Prostate gland (tissue), 2 donors: ENCODE measurements at regions not wholly inside any gene's neighbourhood (a gene's known extent, or its start where the extent isn't known, plus 50 kb on each side); places are given as distances from the start of the nearest gene placed in this dataset.

Experiments
- DNase-seq: peaks from one replicate; pipeline ENCODE4 v3.0.0-alpha.2; 2019; ENCODE audit warnings: low spot score
- H3K27ac ChIP-seq, 2 donors: fragments of 200-600 bp; sonication (generic); 2 replicates each; pipeline ENCODE4 v1.5.1; 2017 to 2019
- H3K27me3 ChIP-seq: fragments of 200-600 bp; sonication (generic); replicated peaks from 2 replicates; pipeline ENCODE4 v1.5.1; 2019; ENCODE audit not compliant: insufficient read depth
- H3K36me3 ChIP-seq, 2 donors: fragments of 200-600 bp; sonication (generic); 1 replicate in 1 of 2; 2 replicates in 1 of 2; pipeline versions ENCODE4 v1.5.1 to v1.8.1; 2017 to 2019
- H3K4me1 ChIP-seq: fragments of 200-600 bp; sonication (generic); replicated peaks from 2 replicates; pipeline ENCODE4 v1.5.1; 2019
- H3K4me3 ChIP-seq, 2 donors: fragments of 200-600 bp; sonication (generic); 2 replicates each; pipeline ENCODE4 v1.5.1; 2017 to 2019
- H3K9me3 ChIP-seq: fragments of 200-600 bp; sonication (generic); 2 replicates; pipeline ENCODE4 v1.5.1; 2017
- POLR2A ChIP-seq: fragments of 450-650 bp; IDR thresholded peaks from one replicate; pipeline ENCODE4 v1.6.1; 2016; ENCODE audit warnings: antibody characterized with exemption, mild to moderate bottlenecking
- POLR2AphosphoS5 ChIP-seq: sonication (generic); formaldehyde crosslinking; IDR thresholded peaks from one replicate; pipeline ENCODE4 v1.6.1; 2017; ENCODE audit warnings: antibody characterized with exemption
- WGBS: methylation state at CpG from one replicate; pipeline ENCODE4 v1.1.5; 2018; 5-methylcytosine and 5-hydroxymethylcytosine counted together
- intact Hi-C: fragments of 100-400 bp; cut with DNase I; formaldehyde crosslinking; loops from one replicate; pipeline ENCODE4 v1.14.2; 2022
- TF ChIP-seq, protein P1 (sequence below), 4 experiments: fragments of 200-600 bp in 2 of 4; fragments of 450-650 bp in 2 of 4; sonication (generic) in 2 of 4; IDR thresholded peaks; 1 replicate in 3 of 4; 2 replicates in 1 of 4; pipeline ENCODE4 v1.5.1; 2016 to 2019; ENCODE audit warnings: antibody characterized with exemption in 4 of 4, mild to moderate bottlenecking in 2 of 4, moderate library complexity in 2 of 4

GRCh38 chr19:28960986-28961705, 251.8 kb downstream of the UQCRFS1 start:
- Histone ChIP-seq H3K9me3 (no peaks in the 10 kb centered on the region), H3K27me3 (no peaks in the 10 kb centered on the region), H3K36me3 (no peaks in the 10 kb centered on the region), H3K4me1 (no peaks in the 10 kb centered on the region), H3K27ac (no peak overlapping the region), H3K4me3 (no peak overlapping the region)
- intact Hi-C loops: no loop called here
- 86% methylated on average over 4 of the region's 4 CpGs for WGBS
- TF ChIP-seq POLR2A: no peak
- TF ChIP-seq, protein P1, sequence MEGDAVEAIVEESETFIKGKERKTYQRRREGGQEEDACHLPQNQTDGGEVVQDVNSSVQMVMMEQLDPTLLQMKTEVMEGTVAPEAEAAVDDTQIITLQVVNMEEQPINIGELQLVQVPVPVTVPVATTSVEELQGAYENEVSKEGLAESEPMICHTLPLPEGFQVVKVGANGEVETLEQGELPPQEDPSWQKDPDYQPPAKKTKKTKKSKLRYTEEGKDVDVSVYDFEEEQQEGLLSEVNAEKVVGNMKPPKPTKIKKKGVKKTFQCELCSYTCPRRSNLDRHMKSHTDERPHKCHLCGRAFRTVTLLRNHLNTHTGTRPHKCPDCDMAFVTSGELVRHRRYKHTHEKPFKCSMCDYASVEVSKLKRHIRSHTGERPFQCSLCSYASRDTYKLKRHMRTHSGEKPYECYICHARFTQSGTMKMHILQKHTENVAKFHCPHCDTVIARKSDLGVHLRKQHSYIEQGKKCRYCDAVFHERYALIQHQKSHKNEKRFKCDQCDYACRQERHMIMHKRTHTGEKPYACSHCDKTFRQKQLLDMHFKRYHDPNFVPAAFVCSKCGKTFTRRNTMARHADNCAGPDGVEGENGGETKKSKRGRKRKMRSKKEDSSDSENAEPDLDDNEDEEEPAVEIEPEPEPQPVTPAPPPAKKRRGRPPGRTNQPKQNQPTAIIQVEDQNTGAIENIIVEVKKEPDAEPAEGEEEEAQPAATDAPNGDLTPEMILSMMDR (IDR thresholded peaks at IDR 0.05): no peak
- no peak for TF ChIP-seq POLR2AphosphoS5
- DNase-seq: no peak

DNA sequence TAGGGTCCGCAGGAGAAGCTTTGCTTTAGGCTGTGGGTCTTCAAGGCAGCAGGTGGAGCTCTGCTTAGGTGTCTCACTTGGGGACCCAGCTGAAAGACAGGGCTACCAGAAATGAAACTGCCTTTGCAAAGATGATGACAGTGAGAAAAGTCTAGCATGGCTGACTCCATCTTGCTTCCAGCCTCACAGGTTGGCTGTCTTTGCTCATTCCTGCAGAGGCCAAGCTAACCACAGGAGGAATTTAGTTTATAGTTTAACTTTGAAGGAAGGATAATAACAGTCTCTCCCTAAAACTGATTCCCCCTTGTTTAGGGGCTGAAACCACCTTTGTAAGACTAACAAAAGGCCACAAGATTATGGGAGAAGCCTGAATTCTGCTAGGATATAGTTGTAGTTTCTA, 252.4 kb downstream of the UQCRFS1 start:
- no peaks in the 10 kb centered on the region for H3K36me3 ChIP-seq
- intact Hi-C loops: no loop called here
- TF ChIP-seq POLR2A (no peak), POLR2AphosphoS5 (no peak)
- TF ChIP-seq, protein P1 (IDR thresholded peaks at IDR 0.05): no peak
- no peak for DNase-seq
- no peaks in the 10 kb centered on the region for H3K4me1 ChIP-seq
- no peak overlapping the region for H3K27ac ChIP-seq
- no peak overlapping the region for H3K4me3 ChIP-seq
- no peaks in the 10 kb centered on the region for H3K9me3 ChIP-seq
- no peaks in the 10 kb centered on the region for H3K27me3 ChIP-seq
- 88% methylated on average over 1 of the region's 1 CpG for WGBS

GRCh38 chr19:28956961-28957360, 256.0 kb downstream of the UQCRFS1 start:
- no peak for DNase-seq
- no peak overlapping the region for H3K27ac ChIP-seq
- no peaks in the 10 kb centered on the region for H3K27me3 ChIP-seq
- H3K36me3 ChIP-seq: no peaks in the 10 kb centered on the region
- TF ChIP-seq POLR2A (no peak), POLR2AphosphoS5 (no peak)
- TF ChIP-seq, protein P1 (IDR thresholded peaks at IDR 0.05): no peak
- no peaks in the 10 kb centered on the region for H3K4me1 ChIP-seq
- intact Hi-C loops: no loop called here
- no peak overlapping the region for H3K4me3 ChIP-seq
- 90% methylated on average over 2 of the region's 2 CpGs for WGBS
- no peaks in the 10 kb centered on the region for H3K9me3 ChIP-seq

DNA sequence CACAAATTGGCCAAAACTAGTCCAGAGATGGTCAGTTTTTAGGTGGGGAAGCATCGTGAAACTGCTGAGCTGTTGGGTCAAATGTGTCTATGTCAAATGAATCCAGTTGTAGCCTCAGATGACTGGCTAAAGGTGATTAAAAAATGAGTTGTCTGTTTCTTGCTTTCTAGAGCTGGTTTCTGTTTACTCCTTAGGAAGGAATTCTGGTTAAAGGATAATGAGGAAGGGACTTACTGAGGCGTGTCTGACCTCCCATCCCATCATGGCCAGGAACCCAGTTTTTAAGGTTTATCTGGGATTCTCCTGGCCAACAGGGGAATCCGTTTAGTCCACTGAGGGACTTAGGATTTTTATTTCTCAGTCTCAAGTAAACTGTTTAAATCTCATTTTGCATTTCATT, 256.5 kb downstream of the UQCRFS1 start:
- no peaks in the 10 kb centered on the region for H3K27me3 ChIP-seq
- intact Hi-C loops: no loop called here
- TF ChIP-seq POLR2AphosphoS5 (no peak), POLR2A (no peak)
- TF ChIP-seq, protein P1 (IDR thresholded peaks at IDR 0.05): no peak
- H3K9me3 ChIP-seq: no peaks in the 10 kb centered on the region
- no peak for DNase-seq
- H3K4me1 ChIP-seq: no peaks in the 10 kb centered on the region
- 75% methylated on average over 3 of the region's 3 CpGs for WGBS
- no peak overlapping the region for H3K4me3 ChIP-seq
- H3K27ac ChIP-seq: no peak overlapping the region
- H3K36me3 ChIP-seq: no peaks in the 10 kb centered on the region

DNA sequence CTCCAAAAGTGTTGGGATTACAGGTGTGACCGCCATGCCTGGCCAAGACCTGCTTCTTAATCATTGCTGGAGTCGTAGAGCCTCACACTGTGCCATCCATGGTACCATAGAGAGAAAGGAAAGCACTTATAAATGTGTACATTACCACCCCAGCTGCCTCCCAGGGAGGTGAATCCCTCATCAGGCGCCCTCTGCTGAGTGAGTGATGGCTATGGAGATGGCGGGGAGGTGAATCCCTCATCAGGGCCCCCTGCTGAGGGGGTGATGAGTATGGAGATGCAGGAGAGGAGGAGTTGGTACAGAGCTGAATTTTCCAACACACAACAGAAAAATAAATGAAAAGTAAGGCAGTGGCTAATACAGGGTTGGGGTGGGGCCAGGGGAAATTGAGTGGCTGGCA, 263.4 kb downstream of the UQCRFS1 start:
- H3K4me3 ChIP-seq: no peak overlapping the region
- TF ChIP-seq, protein P1 (IDR thresholded peaks at IDR 0.05): no peak
- TF ChIP-seq POLR2A: no peak
- no peak for TF ChIP-seq POLR2AphosphoS5
- no peaks in the 10 kb centered on the region for H3K4me1 ChIP-seq
- no peak overlapping the region for H3K27ac ChIP-seq
- 81% methylated on average over 4 of the region's 4 CpGs for WGBS
- no peaks in the 10 kb centered on the region for H3K9me3 ChIP-seq
- intact Hi-C loops: no loop called here
- no peak for DNase-seq
- H3K27me3 ChIP-seq: no peaks in the 10 kb centered on the region
- H3K36me3 ChIP-seq: no peaks in the 10 kb centered on the region
